ENCODE measurements at regions not wholly inside any gene's neighbourhood (a gene's known extent, or its start where the extent isn't known, plus 50 kb on each side); places are given as distances from the start of the nearest gene placed in this dataset.
A peak's percentile ranks its signal among the peaks of the same experiment; 100 is the strongest.

GRCh38 chr3:76495216-76495615 is 544.7 kb upstream of the ROBO2 start (continued):
- no peak for TF ChIP-seq ZNF707 (CRISPR knock-in tag; conservative IDR thresholded peaks at IDR 0.05)
- no peak for TF ChIP-seq ELK1 (CRISPR knock-in tag; IDR thresholded peaks at IDR 0.05)
- TF ChIP-seq ZNF57 (CRISPR knock-in tag; IDR thresholded peaks at IDR 0.05), result no peak
- TF ChIP-seq SIN3A (IDR thresholded peaks at IDR 0.05; ENCODE audit: borderline replicate concordance in 2 of 2, control insufficient read depth in 1 of 2, low read depth in 2 of 2, low read length in 2 of 2), result no peak

DNA sequence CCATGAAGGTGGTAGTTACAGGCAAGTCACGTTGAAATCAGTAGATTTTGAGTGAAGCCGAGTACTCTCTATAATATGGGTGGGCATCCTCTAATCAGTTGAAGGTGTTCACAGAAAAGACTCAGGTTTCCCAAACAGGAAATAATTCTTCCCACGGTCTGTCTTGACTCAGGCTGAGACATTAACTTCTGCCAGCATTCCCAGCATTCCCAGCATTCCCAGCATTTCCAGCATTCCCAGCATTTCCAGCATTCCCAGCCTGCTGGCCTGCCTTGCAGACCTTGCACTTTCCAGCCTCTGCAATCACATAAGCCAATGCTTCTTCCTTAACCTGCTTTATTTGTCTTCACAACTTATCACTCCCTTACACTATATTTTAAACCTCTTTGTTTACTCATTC is 542.3 kb upstream of the ROBO2 start:
- no peak for FAIRE-seq

More for the DNA sequence above, 542.3 kb upstream of the ROBO2 start:
- Histone ChIP-seq H3K79me2 (ENCODE audit: control insufficient read depth, insufficient read depth, low read length) (no peaks in the 10 kb centered on the region), H3K36me3 (ENCODE audit: control insufficient read depth, insufficient read depth, low read length) (no peaks in the 10 kb centered on the region), H2AFZ (ENCODE audit: low read depth, low read length) (no peak overlapping the region), H3K9me1 (ENCODE audit: control insufficient read depth, insufficient read depth, low read length) (no peaks in the 10 kb centered on the region), H3K9ac (ENCODE audit: insufficient read depth in 1 of 2, low read depth in 2 of 2, low read length in 2 of 2) (no peak overlapping the region), H3K4me2 (ENCODE audit: insufficient read depth, low read length) (no peak overlapping the region), H4K20me1 (replicated peaks; ENCODE audit: control insufficient read depth, insufficient read depth, low read length) (no peaks in the 10 kb centered on the region), H3K27me3 (ENCODE audit: control insufficient read depth in 2 of 2, insufficient read depth in 2 of 2, low read length in 2 of 2) (no peaks in the 10 kb centered on the region), H3K9me3 (replicated peaks; ENCODE audit: control insufficient read depth, insufficient read depth, low read depth, low read length) (no peaks in the 10 kb centered on the region), H3K4me1 (replicated peaks in 1 of 2; ENCODE audit: control insufficient read depth in 2 of 2, insufficient read depth in 2 of 2, low read length in 2 of 2) (no peaks in the 10 kb centered on the region), H3K27ac (ENCODE audit: extremely low read depth, low read depth, low read length) (no peak overlapping the region), H3K4me3 (no peak overlapping the region)
- no peak for TF ChIP-seq RBM17 (IDR thresholded peaks at IDR 0.05; ENCODE audit: borderline replicate concordance, low read depth, low read length)
- TF ChIP-seq ZNF134 (CRISPR knock-in tag; conservative IDR thresholded peaks at IDR 0.05), result peak; percentile 70
- TF ChIP-seq ZNF408 (CRISPR knock-in tag; IDR thresholded peaks at IDR 0.05; ENCODE audit: low read depth), result no peak
- DNase-seq (ENCODE audit: extremely low read depth in 1 of 4, low spot score in 3 of 4) (no peak), ATAC-seq (no peak)
- WGBS (ENCODE audit: insufficient coverage, low coverage, missing lambda C conversion rate), result 0% methylated on average over 3 of the region's 3 CpGs
- CTCF ChIA-PET (ENCODE audit: low intra/inter-chr PET ratio), result no interaction called here
- POLR2A ChIA-PET, result no interaction called here
- intact Hi-C loops (cut with micrococcal nuclease), result no loop called here
- BruUV-seq (replicated peaks), result no TSS peak
- in situ Hi-C loops (cut with MboI), result no loop called here

All from K562 (cell line).